B cell (primary cell): ENCODE measurements at regions not wholly inside any gene's neighbourhood (a gene's known extent, or its start where the extent isn't known, plus 50 kb on each side); places are given as distances from the start of the nearest gene placed in this dataset.

Source experiments
- ATAC-seq: fragments of 200-7000 bp; cut with Tn5 transposase; one replicate; pipeline ENCODE4 v1.10.0; 2021; ENCODE audit warnings: low read depth, mild to moderate bottlenecking, moderate number of reproducible peaks, moderate library complexity
- CTCF ChIA-PET: fragments of 350-600 bp; sonication (Branson Sonifier 250); formaldehyde crosslinking; loops from one replicate; lab custom pipeline; 2021; ENCODE audit warnings: antibody characterized with exemption, inconsistent platforms; lab: Charles Lee
- POLR2A ChIA-PET: fragments of 350-600 bp; sonication (Branson Sonifier 250); formaldehyde crosslinking; loops from one replicate; lab custom pipeline; 2021; ENCODE audit warnings: antibody characterized with exemption; lab: Charles Lee
- DNase-seq: peaks from one replicate; pipeline ENCODE4 v3.0.0; 2013
- H2AFZ ChIP-seq: 2 replicates; pipeline ENCODE4 v1.6.1; 2012; ENCODE audit warnings: mild to moderate bottlenecking, low read depth, low read length; ENCODE audit not compliant: insufficient read depth, poor library complexity, severe bottlenecking
- H3K27ac ChIP-seq, 2 donors: 1 replicate in 1 of 2; 2 replicates in 1 of 2; pipeline ENCODE4 v1.5.1; 2012 to 2013; ENCODE audit warnings: low read length in 2 of 2, mild to moderate bottlenecking in 2 of 2, moderate library complexity in 1 of 2
- H3K27me3 ChIP-seq, 4 experiments: fragments of 200-600 bp in 1 of 4; sonication (generic) in 1 of 4; replicated peaks in 1 of 4; 1 replicate in 2 of 4; 2 replicates in 2 of 4; pipeline versions ENCODE4 v1.6.1 to v1.7.0; 2013 to 2016; ENCODE audit warnings: low read length in 3 of 4, mild to moderate bottlenecking in 2 of 4, mixed read lengths in 1 of 4, moderate library complexity in 1 of 4; ENCODE audit not compliant: insufficient read depth in 4 of 4, control insufficient read depth in 3 of 4; ENCODE audit errors: control extremely low read depth in 1 of 4
- H3K36me3 ChIP-seq, 2 experiments: replicated peaks in 1 of 2; 1 replicate in 1 of 2; 2 replicates in 1 of 2; pipeline versions ENCODE4 v1.6.1 to v1.7.1; 2013; ENCODE audit warnings: low read length in 1 of 2; ENCODE audit not compliant: insufficient read depth in 2 of 2, control insufficient read depth in 1 of 2; ENCODE audit errors: control extremely low read depth in 1 of 2, extremely low read depth in 1 of 2
- H3K4me1 ChIP-seq, 2 donors: fragments of 200-600 bp in 1 of 2; sonication (generic) in 1 of 2; 1 replicate in 1 of 2; 2 replicates in 1 of 2; pipeline versions ENCODE4 v1.5.1 to v1.6.1; 2013 to 2017; ENCODE audit warnings: low read length in 2 of 2; ENCODE audit not compliant: control insufficient read depth in 2 of 2, insufficient read depth in 2 of 2
- H3K4me2 ChIP-seq: replicated peaks from 2 replicates; pipeline ENCODE3; 2012; ENCODE audit warnings: mild to moderate bottlenecking, low read depth, low read length; ENCODE audit not compliant: poor library complexity, severe bottlenecking
- H3K4me3 ChIP-seq, 5 experiments: fragments of 200-600 bp in 1 of 5; sonication (generic) in 1 of 5; 1 replicate in 3 of 5; 2 replicates in 2 of 5; pipeline versions ENCODE4 v1.5.1 to v1.7.0; 2011 to 2016; ENCODE audit warnings: low read length in 4 of 5, mild to moderate bottlenecking in 4 of 5, low read depth in 2 of 5, control low read depth in 1 of 5, moderate library complexity in 1 of 5; ENCODE audit not compliant: insufficient read depth in 1 of 5; ENCODE audit errors: control extremely low read depth in 1 of 5, extremely low read depth in 1 of 5
- H3K79me2 ChIP-seq: fragments of 200-600 bp; sonication (generic); one replicate; pipeline ENCODE4 v1.6.0; 2016; ENCODE audit warnings: low read length; ENCODE audit not compliant: control insufficient read depth, insufficient read depth
- H3K9ac ChIP-seq: fragments of 200-600 bp; sonication (generic); 2 replicates; pipeline ENCODE4 v1.6.1; 2017; ENCODE audit warnings: mild to moderate bottlenecking, low read length, moderate library complexity
- H3K9me3 ChIP-seq, 3 donors: one replicate each; pipeline versions ENCODE4 v1.6.1 to v1.7.1; 2013; ENCODE audit warnings: low read length in 2 of 3; ENCODE audit not compliant: control insufficient read depth in 2 of 3, insufficient read depth in 1 of 3; ENCODE audit errors: control extremely low read depth in 1 of 3
- H4K20me1 ChIP-seq: 2 replicates; pipeline ENCODE4 v1.6.0; 2012; ENCODE audit warnings: mild to moderate bottlenecking, low read length; ENCODE audit not compliant: insufficient read depth, control insufficient read depth, poor library complexity, severe bottlenecking
- H3K27ac Mint-ChIP-seq: one replicate; pipeline ENCODE4 v1.8.0; 2021; ENCODE audit warnings: mixed read lengths
- H3K27me3 Mint-ChIP-seq: one replicate; pipeline ENCODE4 v1.8.0; 2021; ENCODE audit warnings: mixed read lengths
- H3K4me1 Mint-ChIP-seq: one replicate; pipeline ENCODE4 v1.8.0; 2021; ENCODE audit warnings: mixed read lengths
- H3K4me3 Mint-ChIP-seq: one replicate; pipeline ENCODE4 v1.8.0; 2021; ENCODE audit warnings: mixed read lengths
- H3K9me3 Mint-ChIP-seq: one replicate; pipeline ENCODE4 v1.8.0; 2022; ENCODE audit warnings: mixed read lengths; ENCODE audit not compliant: insufficient read depth
- CTCF ChIP-seq: fragments of 200-600 bp; IDR thresholded peaks from one replicate; pipeline ENCODE4 v1.8.0; 2022; ENCODE audit warnings: antibody characterized with exemption, mild to moderate bottlenecking
- EZH2 ChIP-seq: IDR thresholded peaks from 2 replicates; pipeline ENCODE4 v1.6.1; 2012; ENCODE audit warnings: borderline replicate concordance, low read depth, mild to moderate bottlenecking, moderate library complexity, low read length; ENCODE audit not compliant: insufficient read depth, poor library complexity, severe bottlenecking
- WGBS: methylation state at CpG from one replicate; pipeline ENCODE4 v1.1.5; 2013; ENCODE audit warnings: missing lambda C conversion rate; ENCODE audit not compliant: insufficient coverage; 5-methylcytosine and 5-hydroxymethylcytosine counted together
- intact Hi-C: fragments of 100-400 bp; cut with micrococcal nuclease; formaldehyde crosslinking; loops from one replicate; pipeline ENCODE4 v1.10.0; 2022

- no peak overlapping the region for H3K27ac ChIP-seq
These were observed 991.2 kb downstream of the VRK1 start for GRCh38 chr14:97788364-97788763.

GRCh38 chr14:97788846-97789526 lies 991.8 kb downstream of the VRK1 start:
- no peak overlapping the region for H3K27ac ChIP-seq
- no peaks in the 10 kb centered on the region for H4K20me1 ChIP-seq
- ChIA-PET POLR2A (no interaction called here), CTCF (no interaction called here)
- H3K4me3 ChIP-seq = no peak overlapping the region
- peaks cover 0 to 2% (median 0%) of the 10 kb centered on the region in 3 donors for H3K9me3 ChIP-seq
- H2AFZ ChIP-seq = no peak overlapping the region
- intact Hi-C loops = no loop called here
- DNase-seq = no peak
- no peak overlapping the region for H3K27ac Mint-ChIP-seq
- no peak for ATAC-seq
- H3K27me3 ChIP-seq = no peaks in the 10 kb centered on the region
- H3K79me2 ChIP-seq = no peaks in the 10 kb centered on the region
- H3K4me1 Mint-ChIP-seq = no peaks in the 10 kb centered on the region
- H3K4me2 ChIP-seq = no peak overlapping the region
- H3K9me3 Mint-ChIP-seq = no peaks in the 10 kb centered on the region
- TF ChIP-seq CTCF = no peak
- no peak for TF ChIP-seq EZH2
- H3K4me3 Mint-ChIP-seq = no peak overlapping the region
- 100% methylated on average over 2 of the region's 7 CpGs for WGBS
- no peaks in the 10 kb centered on the region for H3K4me1 ChIP-seq
- H3K27me3 Mint-ChIP-seq = no peaks in the 10 kb centered on the region
- H3K36me3 ChIP-seq = no peaks in the 10 kb centered on the region
- H3K9ac ChIP-seq = no peak overlapping the region

More at GRCh38 chr14:97788364-97788763, 991.2 kb downstream of the VRK1 start:
- H3K36me3 ChIP-seq = no peaks in the 10 kb centered on the region
- no peak overlapping the region for H3K4me3 ChIP-seq
- CTCF ChIA-PET = no interaction called here
- no peaks in the 10 kb centered on the region for H3K27me3 Mint-ChIP-seq
- TF ChIP-seq CTCF (no peak), EZH2 (no peak)
- no peak for ATAC-seq
- H2AFZ ChIP-seq = no peak overlapping the region
- H3K27ac Mint-ChIP-seq = no peak overlapping the region
- intact Hi-C loops = no loop called here
- H3K4me1 Mint-ChIP-seq = no peaks in the 10 kb centered on the region
- DNase-seq = no peak
- H3K4me2 ChIP-seq = no peak overlapping the region
- peaks cover 0 to 2% (median 0%) of the 10 kb centered on the region in 3 donors for H3K9me3 ChIP-seq
- no peak overlapping the region for H3K9ac ChIP-seq
- H3K4me3 Mint-ChIP-seq = no peak overlapping the region
- POLR2A ChIA-PET = no interaction called here
- H3K27me3 ChIP-seq = no peaks in the 10 kb centered on the region
- H3K4me1 ChIP-seq = no peaks in the 10 kb centered on the region
- no peaks in the 10 kb centered on the region for H3K9me3 Mint-ChIP-seq
- H4K20me1 ChIP-seq = no peaks in the 10 kb centered on the region
- no peaks in the 10 kb centered on the region for H3K79me2 ChIP-seq
